ENCODE measurements at regions not wholly inside any gene's neighbourhood (a gene's known extent, or its start where the extent isn't known, plus 50 kb on each side); places are given as distances from the start of the nearest gene placed in this dataset.

- H3K27me3 ChIP-seq (replicated peaks; ENCODE audit: control insufficient read depth, insufficient read depth, low read length), result no peaks in the 10 kb centered on the region; the same call in 1 of the 2 replicates
- H3K4me3 ChIP-seq (replicated peaks; ENCODE audit: low read depth, low read length), result no peak overlapping the region
- no peak for DNase-seq (ENCODE audit: extremely low read depth, insufficient read length)
- no peak for TF ChIP-seq CTCF (IDR thresholded peaks at IDR 0.05; ENCODE audit: insufficient read depth, low read length, poor library complexity, severe bottlenecking)
- H3K36me3 ChIP-seq (ENCODE audit: control insufficient read depth, insufficient read depth, low read length), result no peaks in the 10 kb centered on the region
These were observed 300.2 kb downstream of the CDCA7 start for GRCh38 chr2:173654896-173655265.

DNA sequence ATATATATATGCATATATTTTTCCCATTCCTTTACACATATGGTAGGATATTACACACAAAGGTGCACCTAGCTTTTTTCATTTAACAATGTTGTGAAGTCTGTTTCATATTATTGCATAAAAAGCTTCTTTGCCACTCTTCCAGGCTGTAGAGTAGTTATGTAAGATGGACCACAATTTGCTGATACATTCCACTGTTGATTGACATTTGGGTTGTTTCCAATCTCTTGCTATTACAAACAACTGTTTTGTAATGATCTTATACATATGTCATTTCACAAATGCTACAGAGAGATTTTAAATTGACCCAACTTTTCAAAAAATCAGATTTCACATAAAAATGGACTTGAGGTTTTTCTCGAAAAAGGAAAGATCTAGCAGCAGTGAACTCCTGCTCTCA is 301.4 kb downstream of the CDCA7 start:
- no peak for TF ChIP-seq CTCF (IDR thresholded peaks at IDR 0.05; ENCODE audit: insufficient read depth, low read length, poor library complexity, severe bottlenecking)
- no peaks in the 10 kb centered on the region; the same call in 1 of the 2 replicates for H3K27me3 ChIP-seq (replicated peaks; ENCODE audit: control insufficient read depth, insufficient read depth, low read length)
- H3K4me3 ChIP-seq (replicated peaks; ENCODE audit: low read depth, low read length), result no peak overlapping the region
- DNase-seq (ENCODE audit: extremely low read depth, insufficient read length), result no peak
- H3K36me3 ChIP-seq (ENCODE audit: control insufficient read depth, insufficient read depth, low read length), result no peaks in the 10 kb centered on the region

- no peak for DNase-seq (ENCODE audit: extremely low read depth, insufficient read length)
- no peak for TF ChIP-seq CTCF (IDR thresholded peaks at IDR 0.05; ENCODE audit: insufficient read depth, low read length, poor library complexity, severe bottlenecking)
- Histone ChIP-seq H3K27me3 (replicated peaks; ENCODE audit: control insufficient read depth, insufficient read depth, low read length) (no peaks in the 10 kb centered on the region; the same call in 1 of the 2 replicates), H3K36me3 (ENCODE audit: control insufficient read depth, insufficient read depth, low read length) (no peaks in the 10 kb centered on the region), H3K4me3 (replicated peaks; ENCODE audit: low read depth, low read length) (no peak overlapping the region)
These were observed 303.5 kb downstream of the CDCA7 start for GRCh38 chr2:173657996-173658717.

GRCh38 chr2:173658946-173659371 is 304.3 kb downstream of the CDCA7 start:
- TF ChIP-seq CTCF (IDR thresholded peaks at IDR 0.05; ENCODE audit: insufficient read depth, low read length, poor library complexity, severe bottlenecking), result no peak
- no peak for DNase-seq (ENCODE audit: extremely low read depth, insufficient read length)
- Histone ChIP-seq H3K27me3 (replicated peaks; ENCODE audit: control insufficient read depth, insufficient read depth, low read length) (no peaks in the 10 kb centered on the region; the same call in 1 of the 2 replicates), H3K36me3 (ENCODE audit: control insufficient read depth, insufficient read depth, low read length) (no peaks in the 10 kb centered on the region), H3K4me3 (replicated peaks; ENCODE audit: low read depth, low read length) (no peak overlapping the region)

- H3K36me3 ChIP-seq (ENCODE audit: control insufficient read depth, insufficient read depth, low read length), result no peaks in the 10 kb centered on the region
- no peak for DNase-seq (ENCODE audit: extremely low read depth, insufficient read length)
- H3K4me3 ChIP-seq (replicated peaks; ENCODE audit: low read depth, low read length), result no peak overlapping the region
- H3K27me3 ChIP-seq (replicated peaks; ENCODE audit: control insufficient read depth, insufficient read depth, low read length), result no peaks in the 10 kb centered on the region; the same call in 1 of the 2 replicates
- TF ChIP-seq CTCF (IDR thresholded peaks at IDR 0.05; ENCODE audit: insufficient read depth, low read length, poor library complexity, severe bottlenecking), result no peak
These were observed 304.8 kb downstream of the CDCA7 start for GRCh38 chr2:173659509-173659908.

Measured in GM06990 (cell line).